IPS DF 4.7 (cell line): ENCODE measurements at regions not wholly inside any gene's neighbourhood (a gene's known extent, or its start where the extent isn't known, plus 50 kb on each side); places are given as distances from the start of the nearest gene placed in this dataset.
"Not testable (repeated sequence)": the region's sequence is repeated elsewhere in the genome, so short reads cannot be mapped to it uniquely, and the experiment has no call there.

Source experiments
- DNase-seq: peaks from one replicate; pipeline ENCODE4 v3.0.0-alpha.2; 2013; ENCODE audit warnings: low spot score; ENCODE audit errors: extremely low read depth

GRCh38 chr1:238653693-238654321 is 732.6 kb upstream of the CHRM3 start:
- no peak for DNase-seq

GRCh38 chr1:238652346-238652968 is 733.9 kb upstream of the CHRM3 start:
- no peak for DNase-seq

- DNase-seq = no peak
These were observed 737.2 kb upstream of the CHRM3 start for GRCh38 chr1:238649200-238649599.

- DNase-seq = no peak
These were observed 737.6 kb upstream of the CHRM3 start for GRCh38 chr1:238648751-238649150.

GRCh38 chr1:238648296-238648695 is 738.1 kb upstream of the CHRM3 start:
- no peak for DNase-seq

GRCh38 chr1:238647877-238648276 is 738.5 kb upstream of the CHRM3 start:
- DNase-seq = peak; percentile 95

GRCh38 chr1:238642231-238642630 is 744.1 kb upstream of the CHRM3 start:
- DNase-seq = no peak

- no peak for DNase-seq
These were observed 746.5 kb upstream of the CHRM3 start for GRCh38 chr1:238639861-238640260.

- DNase-seq = no peak
These were observed 737.4 kb upstream of the ZP4 start for GRCh38 chr1:238628110-238628509.

GRCh38 chr1:238624776-238625175 is 734.1 kb upstream of the ZP4 start:
- DNase-seq = no peak

- DNase-seq = no peak
These were observed 730.7 kb upstream of the ZP4 start for GRCh38 chr1:238621405-238621804.

- no peak for DNase-seq
These were observed 728.9 kb upstream of the ZP4 start for GRCh38 chr1:238619652-238620051.

GRCh38 chr1:238611406-238611805 is 720.7 kb upstream of the ZP4 start:
- no peak for DNase-seq

- no peak for DNase-seq
These were observed 717.4 kb upstream of the ZP4 start for GRCh38 chr1:238608144-238608543.

- DNase-seq = no peak
These were observed 716.2 kb upstream of the ZP4 start for GRCh38 chr1:238606896-238607295.

- DNase-seq = no peak
These were observed 715.7 kb upstream of the ZP4 start for GRCh38 chr1:238606457-238606856.

GRCh38 chr1:238604357-238604756 is 713.6 kb upstream of the ZP4 start:
- DNase-seq = no peak

GRCh38 chr1:238601604-238602003 is 710.9 kb upstream of the ZP4 start:
- not testable (repeated sequence) for DNase-seq

GRCh38 chr1:238596703-238597102 is 706.0 kb upstream of the ZP4 start:
- DNase-seq = no peak

GRCh38 chr1:238592621-238593020 is 701.9 kb upstream of the ZP4 start:
- DNase-seq = no peak

GRCh38 chr1:238589843-238590435 is 699.2 kb upstream of the ZP4 start:
- DNase-seq = no peak

- DNase-seq = no peak
These were observed 692.1 kb upstream of the ZP4 start for GRCh38 chr1:238582816-238583215.

- DNase-seq = no peak
These were observed 690.6 kb upstream of the ZP4 start for GRCh38 chr1:238581332-238581731.
